Astrocyte of the cerebellum (primary cell): ENCODE measurements at regions not wholly inside any gene's neighbourhood (a gene's known extent, or its start where the extent isn't known, plus 50 kb on each side); places are given as distances from the start of the nearest gene placed in this dataset.

Experiments
- DNase-seq: peaks from one replicate; pipeline ENCODE4 v3.0.0-alpha.2; 2011; ENCODE audit warnings: low read depth
- H3K4me3 ChIP-seq: 2 replicates; pipeline ENCODE4 v1.5.1; 2011; ENCODE audit warnings: mild to moderate bottlenecking, low read depth, low read length, moderate library complexity
- CTCF ChIP-seq: IDR thresholded peaks from 2 replicates; pipeline ENCODE4 v1.5.1; 2012; ENCODE audit warnings: low read length, low read depth, moderate library complexity, mild to moderate bottlenecking; ENCODE audit errors: missing control alignments
- in situ Hi-C: cut with HindIII; loops from 2 replicates; pipeline ENCODE4 v1.10.0; 2017; ENCODE audit warnings: low sequenced_read_pairs

- TF ChIP-seq CTCF = no peak
- in situ Hi-C loops = no loop called here
- no peak overlapping the region for H3K4me3 ChIP-seq
- no peak for DNase-seq
Measured at GRCh38 chr11:42311944-42312343, 852.5 kb upstream of the LRRC4C start.

GRCh38 chr11:42315267-42315666 lies 855.8 kb upstream of the LRRC4C start:
- TF ChIP-seq CTCF = no peak
- in situ Hi-C loops = no loop called here
- no peak overlapping the region for H3K4me3 ChIP-seq
- DNase-seq = no peak

GRCh38 chr11:42315846-42316245 lies 856.4 kb upstream of the LRRC4C start:
- in situ Hi-C loops = no loop called here
- TF ChIP-seq CTCF = no peak
- no peak for DNase-seq
- no peak overlapping the region for H3K4me3 ChIP-seq

- H3K4me3 ChIP-seq = no peak overlapping the region
- no peak for TF ChIP-seq CTCF
- DNase-seq = no peak
- in situ Hi-C loops = no loop called here
Measured at GRCh38 chr11:42319921-42320320, 860.5 kb upstream of the LRRC4C start.

GRCh38 chr11:42329929-42330565 lies 870.6 kb upstream of the LRRC4C start:
- in situ Hi-C loops = no loop called here
- no peak overlapping the region for H3K4me3 ChIP-seq
- DNase-seq = no peak
- no peak for TF ChIP-seq CTCF

- H3K4me3 ChIP-seq = no peak overlapping the region
- no peak for TF ChIP-seq CTCF
- in situ Hi-C loops = no loop called here
- no peak for DNase-seq
Measured at GRCh38 chr11:42337786-42338455, 878.5 kb upstream of the LRRC4C start.
